ENCODE measurements at regions not wholly inside any gene's neighbourhood (a gene's known extent, or its start where the extent isn't known, plus 50 kb on each side); places are given as distances from the start of the nearest gene placed in this dataset.
"Not testable (repeated sequence)": the region's sequence is repeated elsewhere in the genome, so short reads cannot be mapped to it uniquely, and the experiment has no call there.

GRCh38 chr13:26861941-26862340 lies 101.4 kb upstream of the GPR12 start:
- TF ChIP-seq POU2F2 (IDR thresholded peaks at IDR 0.05; ENCODE audit: low read depth, low read length) (no peak), PAX5 (IDR thresholded peaks at IDR 0.05; ENCODE audit: insufficient read depth, low read length, severe bottlenecking) (no peak), SPI1 (IDR thresholded peaks at IDR 0.05; ENCODE audit: low read depth, low read length) (no peak), POLR2AphosphoS5 (IDR thresholded peaks at IDR 0.05; ENCODE audit: low read depth, low read length) (no peak), POLR2A (IDR thresholded peaks at IDR 0.05; ENCODE audit: low read depth, low read length) (no peak), TAF1 (IDR thresholded peaks at IDR 0.05; ENCODE audit: low read depth, low read length) (no peak)
- DNase-seq (ENCODE audit: insufficient read length, low spot score) (no peak), FAIRE-seq (no peak)

GRCh38 chr13:26855921-26856320 lies 95.3 kb upstream of the GPR12 start:
- FAIRE-seq (no peak), DNase-seq (ENCODE audit: insufficient read length, low spot score) (no peak)
- TF ChIP-seq PAX5 (IDR thresholded peaks at IDR 0.05; ENCODE audit: insufficient read depth, low read length, severe bottlenecking) (no peak), POU2F2 (IDR thresholded peaks at IDR 0.05; ENCODE audit: low read depth, low read length) (no peak), SPI1 (IDR thresholded peaks at IDR 0.05; ENCODE audit: low read depth, low read length) (no peak), POLR2AphosphoS5 (IDR thresholded peaks at IDR 0.05; ENCODE audit: low read depth, low read length) (no peak), POLR2A (IDR thresholded peaks at IDR 0.05; ENCODE audit: low read depth, low read length) (no peak), TAF1 (IDR thresholded peaks at IDR 0.05; ENCODE audit: low read depth, low read length) (no peak)

GRCh38 chr13:26855071-26855470 lies 94.5 kb upstream of the GPR12 start:
- DNase-seq (ENCODE audit: insufficient read length, low spot score) = no peak
- no peak for FAIRE-seq
- TF ChIP-seq PAX5 (IDR thresholded peaks at IDR 0.05; ENCODE audit: insufficient read depth, low read length, severe bottlenecking) = no peak
- TF ChIP-seq SPI1 (IDR thresholded peaks at IDR 0.05; ENCODE audit: low read depth, low read length) = no peak
- no peak for TF ChIP-seq POU2F2 (IDR thresholded peaks at IDR 0.05; ENCODE audit: low read depth, low read length)
- TF ChIP-seq POLR2AphosphoS5 (IDR thresholded peaks at IDR 0.05; ENCODE audit: low read depth, low read length) = no peak
- TF ChIP-seq POLR2A (IDR thresholded peaks at IDR 0.05; ENCODE audit: low read depth, low read length) = no peak
- TF ChIP-seq TAF1 (IDR thresholded peaks at IDR 0.05; ENCODE audit: low read depth, low read length) = no peak

GRCh38 chr13:26853323-26853722 lies 92.7 kb upstream of the GPR12 start:
- no peak for FAIRE-seq
- no peak for TF ChIP-seq POU2F2 (IDR thresholded peaks at IDR 0.05; ENCODE audit: low read depth, low read length)
- TF ChIP-seq TAF1 (IDR thresholded peaks at IDR 0.05; ENCODE audit: low read depth, low read length) = no peak
- TF ChIP-seq SPI1 (IDR thresholded peaks at IDR 0.05; ENCODE audit: low read depth, low read length) = no peak
- no peak for TF ChIP-seq POLR2A (IDR thresholded peaks at IDR 0.05; ENCODE audit: low read depth, low read length)
- no peak for TF ChIP-seq PAX5 (IDR thresholded peaks at IDR 0.05; ENCODE audit: insufficient read depth, low read length, severe bottlenecking)
- TF ChIP-seq POLR2AphosphoS5 (IDR thresholded peaks at IDR 0.05; ENCODE audit: low read depth, low read length) = no peak
- DNase-seq (ENCODE audit: insufficient read length, low spot score) = no peak

DNA sequence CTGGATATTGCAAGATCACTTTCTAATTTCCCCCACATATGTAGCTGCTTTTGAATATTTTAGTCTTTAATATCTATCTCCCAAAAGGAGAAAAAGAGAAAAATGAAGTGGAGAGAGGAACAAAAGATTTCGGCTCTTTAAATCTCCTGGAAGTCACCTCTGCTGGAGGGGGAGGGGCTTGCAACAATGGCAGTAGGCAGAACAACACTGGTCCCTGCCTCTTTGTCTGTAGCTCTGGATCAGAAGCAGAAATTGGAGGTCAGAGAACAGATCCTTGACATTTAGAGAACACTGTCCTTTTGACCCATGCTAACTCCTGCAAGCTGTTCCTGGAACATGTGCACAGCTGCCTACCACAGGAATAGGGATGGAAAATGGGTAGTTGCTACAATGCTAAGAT lies 86.7 kb upstream of the GPR12 start:
- TF ChIP-seq PAX5 (IDR thresholded peaks at IDR 0.05; ENCODE audit: insufficient read depth, low read length, severe bottlenecking) (no peak), POLR2AphosphoS5 (IDR thresholded peaks at IDR 0.05; ENCODE audit: low read depth, low read length) (no peak), TAF1 (IDR thresholded peaks at IDR 0.05; ENCODE audit: low read depth, low read length) (no peak), POU2F2 (IDR thresholded peaks at IDR 0.05; ENCODE audit: low read depth, low read length) (no peak), POLR2A (IDR thresholded peaks at IDR 0.05; ENCODE audit: low read depth, low read length) (no peak), SPI1 (IDR thresholded peaks at IDR 0.05; ENCODE audit: low read depth, low read length) (no peak)
- DNase-seq (ENCODE audit: insufficient read length, low spot score) = no peak
- no peak for FAIRE-seq

DNA sequence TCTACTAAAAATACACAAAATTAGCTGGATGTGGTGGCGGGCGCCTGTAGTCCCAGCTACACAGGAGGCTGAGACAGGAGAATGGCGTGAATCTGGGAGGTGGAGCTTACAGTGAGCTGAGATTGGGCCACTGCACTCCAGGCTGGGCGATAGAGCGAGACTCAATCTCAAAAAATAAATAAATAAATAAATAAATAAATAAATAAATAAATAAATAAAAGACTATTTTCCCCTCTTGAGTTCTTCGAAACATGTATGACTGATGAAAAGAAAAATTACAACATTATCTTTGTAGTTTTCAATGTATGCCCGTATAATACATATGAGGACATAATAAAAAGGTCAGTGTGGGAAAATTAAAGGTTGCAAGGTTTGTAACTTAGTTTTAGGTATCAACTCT lies 84.5 kb upstream of the GPR12 start:
- not testable (repeated sequence) for DNase-seq (ENCODE audit: insufficient read length, low spot score); FAIRE-seq

GRCh38 chr13:26839682-26840081 lies 79.1 kb upstream of the GPR12 start:
- TF ChIP-seq POLR2A (IDR thresholded peaks at IDR 0.05; ENCODE audit: low read depth, low read length) = no peak
- no peak for TF ChIP-seq SPI1 (IDR thresholded peaks at IDR 0.05; ENCODE audit: low read depth, low read length)
- TF ChIP-seq PAX5 (IDR thresholded peaks at IDR 0.05; ENCODE audit: insufficient read depth, low read length, severe bottlenecking) = no peak
- no peak for TF ChIP-seq POU2F2 (IDR thresholded peaks at IDR 0.05; ENCODE audit: low read depth, low read length)
- TF ChIP-seq TAF1 (IDR thresholded peaks at IDR 0.05; ENCODE audit: low read depth, low read length) = no peak
- no peak for TF ChIP-seq POLR2AphosphoS5 (IDR thresholded peaks at IDR 0.05; ENCODE audit: low read depth, low read length)
- FAIRE-seq (no peak), DNase-seq (ENCODE audit: insufficient read length, low spot score) (no peak)

- no peak for DNase-seq (ENCODE audit: insufficient read length, low spot score)
- TF ChIP-seq POLR2A (IDR thresholded peaks at IDR 0.05; ENCODE audit: low read depth, low read length) = no peak
- no peak for TF ChIP-seq POU2F2 (IDR thresholded peaks at IDR 0.05; ENCODE audit: low read depth, low read length)
- no peak for TF ChIP-seq TAF1 (IDR thresholded peaks at IDR 0.05; ENCODE audit: low read depth, low read length)
- TF ChIP-seq POLR2AphosphoS5 (IDR thresholded peaks at IDR 0.05; ENCODE audit: low read depth, low read length) = no peak
- no peak for TF ChIP-seq PAX5 (IDR thresholded peaks at IDR 0.05; ENCODE audit: insufficient read depth, low read length, severe bottlenecking)
- TF ChIP-seq SPI1 (IDR thresholded peaks at IDR 0.05; ENCODE audit: low read depth, low read length) = no peak
- FAIRE-seq = no peak
These were observed 78.2 kb upstream of the GPR12 start for GRCh38 chr13:26838821-26839220.

DNA sequence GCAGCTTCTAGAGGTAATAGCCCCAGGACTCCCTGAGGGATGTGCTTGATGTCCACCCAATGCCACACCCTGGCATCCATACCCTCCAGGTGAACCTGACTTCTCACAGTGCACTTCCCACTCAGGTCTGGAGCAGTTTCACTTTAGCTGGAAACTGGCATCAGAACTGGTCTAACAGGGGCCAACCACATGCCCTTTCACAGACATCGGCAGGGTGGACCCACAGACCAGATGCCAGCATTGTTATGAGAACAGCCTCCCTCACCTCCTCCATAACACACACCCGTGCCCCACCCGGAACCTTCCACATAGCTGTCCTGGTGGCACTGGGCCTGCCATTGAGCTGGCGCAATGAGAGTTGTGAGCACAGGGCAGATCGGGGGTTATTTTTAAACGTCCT lies 77.4 kb upstream of the GPR12 start:
- no peak for TF ChIP-seq SPI1 (IDR thresholded peaks at IDR 0.05; ENCODE audit: low read depth, low read length)
- TF ChIP-seq PAX5 (IDR thresholded peaks at IDR 0.05; ENCODE audit: insufficient read depth, low read length, severe bottlenecking) = no peak
- TF ChIP-seq TAF1 (IDR thresholded peaks at IDR 0.05; ENCODE audit: low read depth, low read length) = no peak
- no peak for TF ChIP-seq POU2F2 (IDR thresholded peaks at IDR 0.05; ENCODE audit: low read depth, low read length)
- TF ChIP-seq POLR2A (IDR thresholded peaks at IDR 0.05; ENCODE audit: low read depth, low read length) = no peak
- no peak for TF ChIP-seq POLR2AphosphoS5 (IDR thresholded peaks at IDR 0.05; ENCODE audit: low read depth, low read length)
- DNase-seq (ENCODE audit: insufficient read length, low spot score) (no peak), FAIRE-seq (no peak)

DNA sequence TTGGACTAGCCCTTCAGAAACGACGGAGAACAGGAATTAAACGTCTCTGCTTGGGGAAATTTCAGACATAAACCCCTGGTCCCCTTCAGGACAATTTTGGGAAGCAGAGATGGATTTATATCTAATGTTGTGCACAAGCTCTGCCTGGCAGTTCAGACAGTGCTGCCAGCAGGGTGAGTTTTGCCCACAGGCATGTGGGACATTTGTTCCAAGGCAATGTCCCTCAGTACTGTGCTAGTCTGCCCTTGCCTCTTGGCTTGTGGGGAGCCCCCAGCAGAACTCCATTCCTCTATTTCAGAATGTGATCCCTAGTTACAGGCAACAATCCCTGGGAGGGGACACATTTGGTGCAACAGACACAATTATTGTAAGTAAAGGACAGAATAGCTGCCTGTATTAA lies 76.5 kb upstream of the GPR12 start:
- DNase-seq (ENCODE audit: insufficient read length, low spot score) (no peak), FAIRE-seq (no peak)
- TF ChIP-seq SPI1 (IDR thresholded peaks at IDR 0.05; ENCODE audit: low read depth, low read length) (no peak), POU2F2 (IDR thresholded peaks at IDR 0.05; ENCODE audit: low read depth, low read length) (no peak), POLR2AphosphoS5 (IDR thresholded peaks at IDR 0.05; ENCODE audit: low read depth, low read length) (no peak), TAF1 (IDR thresholded peaks at IDR 0.05; ENCODE audit: low read depth, low read length) (no peak), PAX5 (IDR thresholded peaks at IDR 0.05; ENCODE audit: insufficient read depth, low read length, severe bottlenecking) (no peak), POLR2A (IDR thresholded peaks at IDR 0.05; ENCODE audit: low read depth, low read length) (no peak)
